Right cardiac atrium (tissue), 5 donors: ENCODE measurements at regions not wholly inside any gene's neighbourhood (a gene's known extent, or its start where the extent isn't known, plus 50 kb on each side); places are given as distances from the start of the nearest gene placed in this dataset.

Experiments used
- ATAC-seq, 2 donors: fragments of 200-7000 bp; cut with Tn5 transposase; one replicate each; pipeline versions ENCODE4 v1.8.0 to v1.9.1; 2020; ENCODE audit warnings: moderate library complexity in 2 of 2, mild to moderate bottlenecking in 1 of 2
- DNase-seq, 3 donors: peaks; one replicate each; pipeline ENCODE4 v3.0.0-alpha.2; 2020
- H3K27ac ChIP-seq: one replicate; pipeline ENCODE4 v1.5.1; 2013; ENCODE audit warnings: mild to moderate bottlenecking, low read length, control low read depth, moderate library complexity
- H3K27me3 ChIP-seq: one replicate; pipeline ENCODE4 v1.6.1; 2013; ENCODE audit not compliant: control insufficient read depth, insufficient read depth
- H3K4me1 ChIP-seq: one replicate; pipeline ENCODE4 v1.6.1; 2013; ENCODE audit warnings: low read length; ENCODE audit not compliant: control insufficient read depth, insufficient read depth
- H3K4me3 ChIP-seq: one replicate; pipeline ENCODE4 v1.5.1; 2013; ENCODE audit warnings: low read length, control low read depth
- H3K9me3 ChIP-seq: one replicate; pipeline ENCODE4 v1.6.1; 2013; ENCODE audit warnings: low read length; ENCODE audit not compliant: control insufficient read depth
- WGBS: extraction: QIAGEN DNeasy Blood & Tissue Kit; methylation state at CpG from one replicate; pipeline ENCODE4 v1.1.7; 2013; 5-methylcytosine and 5-hydroxymethylcytosine counted together
- intact Hi-C, 4 donors: fragments of 100-400 bp; cut with DNase I; formaldehyde crosslinking; loops; one replicate each; pipeline versions ENCODE4 v1.11.0 to v1.14.0; 2022 to 2023
- donor health status: healthy with polysubstance abuse.
- donor health status: DM: no; HTN: yes; CAD: no.
- donor health status: DM: no; HTN: no; CAD: no.
- donor health status: DM: no; HTN: yes; CAD: no; lungs with severe emphysema.
- donor health status: DM: yes; HTN: yes; CAD: no.

GRCh38 chr5:176169393-176170063 lies 68.7 kb upstream of the SIMC1 start:
- no peaks in the 10 kb centered on the region for H3K9me3 ChIP-seq
- peaks cover 2% of the 10 kb centered on the region for H3K27me3 ChIP-seq
- H3K4me3 ChIP-seq, result no peak overlapping the region
- WGBS, result 34% methylated on average over 3 of the region's 3 CpGs
- H3K27ac ChIP-seq, result no peak overlapping the region
- no peak for DNase-seq
- intact Hi-C loops, result no loop called here
- ATAC-seq, result no peak
- H3K4me1 ChIP-seq, result no peaks in the 10 kb centered on the region

DNA sequence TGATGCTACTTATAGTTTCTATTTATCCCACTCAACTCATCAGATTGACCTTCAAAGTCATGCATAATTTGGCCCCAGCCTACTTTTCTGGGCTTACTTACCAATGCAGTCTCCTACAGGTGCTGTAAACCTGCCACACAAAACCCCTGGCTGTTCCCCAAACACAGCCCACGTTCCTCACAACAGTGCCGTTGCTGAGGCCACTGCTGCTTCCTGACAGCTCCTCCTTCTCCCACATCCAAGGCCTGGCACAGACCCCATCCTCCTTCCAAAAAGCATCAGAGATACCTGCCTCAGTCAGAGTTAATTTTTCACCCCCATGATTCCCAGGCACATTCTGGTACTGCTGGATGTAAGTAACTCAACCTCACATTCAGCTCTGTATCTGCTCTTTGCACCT lies 68.1 kb upstream of the SIMC1 start:
- Histone ChIP-seq H3K4me3 (no peak overlapping the region), H3K4me1 (no peaks in the 10 kb centered on the region), H3K9me3 (no peaks in the 10 kb centered on the region), H3K27ac (no peak overlapping the region), H3K27me3 (peaks cover 2% of the 10 kb centered on the region)
- ATAC-seq, result no peak
- intact Hi-C loops, result no loop called here
- DNase-seq, result no peak
- WGBS, result 35% methylated on average over 2 of the region's 2 CpGs

- H3K9me3 ChIP-seq, result no peaks in the 10 kb centered on the region
- DNase-seq (no peak), ATAC-seq (no peak)
- no peak overlapping the region for H3K4me3 ChIP-seq
- 74% methylated on average over 11 of the region's 11 CpGs for WGBS
- peaks cover 2% of the 10 kb centered on the region for H3K27me3 ChIP-seq
- no peak overlapping the region for H3K27ac ChIP-seq
- intact Hi-C loops, result no loop called here
- no peaks in the 10 kb centered on the region for H3K4me1 ChIP-seq
These were observed 67.0 kb upstream of the SIMC1 start for GRCh38 chr5:176171171-176171760.

- intact Hi-C loops, result no loop called here
- DNase-seq, result no peak
These were observed 66.0 kb upstream of the SIMC1 start for GRCh38 chr5:176172246-176172645.

GRCh38 chr5:176173647-176174046 lies 64.6 kb upstream of the SIMC1 start:
- Histone ChIP-seq H3K27me3 (peaks cover under 1% of the 10 kb centered on the region), H3K4me1 (no peaks in the 10 kb centered on the region), H3K27ac (no peak overlapping the region), H3K4me3 (no peak overlapping the region), H3K9me3 (no peaks in the 10 kb centered on the region)
- intact Hi-C loops, result no loop called here
- 73% methylated on average over 7 of the region's 7 CpGs for WGBS
- ATAC-seq (peak in 1 of 2 donors; percentile 26), DNase-seq (no peak)

More at GRCh38 chr5:176172246-176172645, 66.0 kb upstream of the SIMC1 start:
- Histone ChIP-seq H3K4me3 (no peak overlapping the region), H3K27ac (no peak overlapping the region), H3K27me3 (peaks cover 2% of the 10 kb centered on the region), H3K4me1 (no peaks in the 10 kb centered on the region), H3K9me3 (no peaks in the 10 kb centered on the region)
- ATAC-seq, result no peak
- whole genome bisulfite sequencing, result 49% methylated on average over 7 of the region's 7 CpGs

GRCh38 chr5:176174345-176175025 lies 63.7 kb upstream of the SIMC1 start:
- no peak for DNase-seq
- no peak overlapping the region for H3K27ac ChIP-seq

DNA sequence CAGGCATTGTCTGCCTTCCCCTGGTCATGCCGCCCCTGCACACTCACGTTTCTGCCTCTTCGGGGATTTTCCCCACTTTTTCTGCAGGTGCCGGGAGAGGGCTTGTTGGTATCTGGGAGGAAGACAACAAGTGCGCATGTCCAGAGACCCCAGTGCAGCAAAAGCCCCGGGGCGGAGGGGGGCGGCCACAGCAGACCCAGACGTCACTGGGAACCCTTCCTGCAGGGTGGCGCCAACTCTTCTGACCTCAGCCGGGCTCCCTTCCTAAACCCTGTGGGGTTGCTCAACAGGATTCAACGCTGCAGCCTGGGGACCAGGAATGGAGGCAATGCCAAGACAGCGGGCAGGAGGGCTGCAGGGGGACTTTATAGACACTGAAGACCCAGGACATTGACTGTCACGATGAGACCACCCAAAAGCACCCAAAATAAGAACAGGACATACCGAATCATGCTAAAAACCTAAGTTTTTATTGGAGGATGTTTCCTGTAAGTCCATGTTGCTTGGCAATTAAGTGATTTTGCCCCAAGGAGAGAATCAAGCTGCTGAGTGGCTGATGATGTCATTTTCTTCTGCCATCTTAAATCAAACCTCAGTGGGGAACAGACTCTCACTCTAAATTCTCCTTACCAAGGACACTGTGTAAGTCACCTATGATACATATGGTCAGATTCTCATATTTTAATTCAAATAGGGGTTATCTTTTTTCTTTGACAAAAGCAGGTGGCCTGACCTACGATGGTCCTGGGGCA lies 62.9 kb upstream of the SIMC1 start:
- DNase-seq (no peak), ATAC-seq (no peak)
- Histone ChIP-seq H3K4me3 (no peak overlapping the region), H3K9me3 (no peaks in the 10 kb centered on the region), H3K27ac (no peak overlapping the region), H3K27me3 (no peaks in the 10 kb centered on the region), H3K4me1 (no peaks in the 10 kb centered on the region)
- 77% methylated on average over 16 of the region's 16 CpGs for WGBS
- intact Hi-C loops, result no loop called here

More at GRCh38 chr5:176174345-176175025, 63.7 kb upstream of the SIMC1 start:
- Histone ChIP-seq H3K4me1 (no peaks in the 10 kb centered on the region), H3K4me3 (no peak overlapping the region), H3K9me3 (no peaks in the 10 kb centered on the region), H3K27me3 (no peaks in the 10 kb centered on the region)
- ATAC-seq, result no peak
- 84% methylated on average over 8 of the region's 8 CpGs for WGBS
- intact Hi-C loops, result no loop called here

DNA sequence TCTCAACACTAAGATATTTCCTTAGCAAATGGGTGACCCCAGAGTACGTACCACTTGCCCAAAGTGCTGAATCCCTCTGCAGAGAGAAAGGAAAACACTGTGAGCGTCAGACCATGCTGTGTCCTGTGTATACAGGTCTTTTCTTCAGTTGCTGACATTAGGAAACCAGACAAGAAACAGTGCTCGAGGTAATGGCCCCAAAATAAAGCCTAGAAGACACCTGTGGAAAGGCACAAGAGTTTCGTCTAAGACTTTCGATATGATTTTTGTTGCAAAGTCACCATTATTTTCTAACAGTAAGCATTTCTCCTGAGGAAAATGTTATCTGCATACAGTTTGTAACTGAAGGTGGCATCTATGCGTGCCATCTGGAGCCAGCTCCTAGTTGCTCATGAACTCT lies 62.0 kb upstream of the SIMC1 start:
- H3K9me3 ChIP-seq, result no peaks in the 10 kb centered on the region
- no peak for ATAC-seq
- WGBS, result 71% methylated on average over 6 of the region's 6 CpGs
- no peak overlapping the region for H3K4me3 ChIP-seq
- no peaks in the 10 kb centered on the region for H3K4me1 ChIP-seq
- H3K27ac ChIP-seq, result no peak overlapping the region
- intact Hi-C loops, result no loop called here
- H3K27me3 ChIP-seq, result no peaks in the 10 kb centered on the region
- DNase-seq, result no peak

DNA sequence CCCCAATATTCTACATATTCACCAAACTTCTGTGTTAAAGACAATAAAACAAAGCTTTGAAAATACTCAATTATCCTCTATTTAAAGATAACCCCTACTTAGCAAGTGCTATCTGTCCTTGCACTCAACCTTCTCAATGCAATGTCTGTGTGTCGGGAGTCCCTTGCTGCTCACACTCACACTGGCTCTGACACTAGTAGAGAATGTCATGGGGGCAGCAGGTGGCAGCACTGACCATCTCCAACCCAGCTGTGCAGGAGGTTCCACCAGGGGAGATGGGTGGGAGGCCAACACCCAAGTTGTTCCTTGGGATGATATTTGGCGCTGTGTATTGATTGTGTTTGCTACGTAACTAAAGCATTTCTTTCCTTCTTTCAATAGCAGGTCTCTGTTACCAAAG lies 59.4 kb upstream of the SIMC1 start:
- no peak overlapping the region for H3K27ac ChIP-seq
- 93% methylated on average over 3 of the region's 3 CpGs for WGBS
- H3K9me3 ChIP-seq, result no peaks in the 10 kb centered on the region
- no peak overlapping the region for H3K4me3 ChIP-seq
- ATAC-seq, result no peak
- DNase-seq, result no peak
- intact Hi-C loops, result no loop called here
- no peaks in the 10 kb centered on the region for H3K4me1 ChIP-seq
- H3K27me3 ChIP-seq, result no peaks in the 10 kb centered on the region

- no peaks in the 10 kb centered on the region for H3K9me3 ChIP-seq
- no peak overlapping the region for H3K27ac ChIP-seq
- ATAC-seq (no peak), DNase-seq (no peak)
- 38% methylated on average over 3 of the region's 3 CpGs for WGBS
- H3K4me3 ChIP-seq, result no peak overlapping the region
- H3K4me1 ChIP-seq, result no peaks in the 10 kb centered on the region
- intact Hi-C loops, result no loop called here
- H3K27me3 ChIP-seq, result no peaks in the 10 kb centered on the region
These were observed 57.9 kb upstream of the SIMC1 start for GRCh38 chr5:176180339-176180738.

GRCh38 chr5:176180781-176181180 lies 57.4 kb upstream of the SIMC1 start:
- intact Hi-C loops, result no loop called here
- Histone ChIP-seq H3K27me3 (no peaks in the 10 kb centered on the region), H3K4me1 (no peaks in the 10 kb centered on the region), H3K4me3 (no peak overlapping the region), H3K9me3 (no peaks in the 10 kb centered on the region), H3K27ac (no peak overlapping the region)
- WGBS, result 29% methylated on average over 3 of the region's 3 CpGs
- peak in 1 of 2 donors; percentile 54 for ATAC-seq
- DNase-seq, result no peak
